K562 (cell line): ENCODE measurements at regions not wholly inside any gene's neighbourhood (a gene's known extent, or its start where the extent isn't known, plus 50 kb on each side); places are given as distances from the start of the nearest gene placed in this dataset.

Source experiments
- ATAC-seq: fragments of 200-7000 bp; cut with Tn5 transposase; 3 replicates; pipeline ENCODE4 v1.9.1; 2020; ENCODE audit warnings: moderate library complexity
- BruUV-seq: library from RNA; stranded (reverse); fragments of 400-500 nt; replicated peaks from 2 replicates; lab custom pipeline; 2021; lab: Mats Ljungman, UMichigan
- CTCF ChIA-PET: fragments of 300-600 bp; formaldehyde crosslinking; extraction: SDS; loops from one replicate; lab custom pipeline; 2021; ENCODE audit warnings: low intra/inter-chr PET ratio; lab: Yijun Ruan, JAX
- POLR2A ChIA-PET: fragments of 300-600, 350-650 bp; sonication (Branson Sonifier 250); formaldehyde crosslinking; extraction: SDS; loops from one replicate; lab custom pipeline; 2021; ENCODE audit warnings: antibody characterized with exemption, inconsistent platforms; lab: Yijun Ruan, JAX
- DNase-seq, 4 experiments: peaks; one replicate each; pipeline versions ENCODE4 v3.0.0 to v3.0.0-alpha.2; 2011 to 2018; ENCODE audit warnings: low spot score in 3 of 4, mixed read lengths in 3 of 4; ENCODE audit errors: extremely low read depth in 1 of 4
- FAIRE-seq: peaks from 2 replicates; lab custom pipeline; 2011; peaks lifted over from hg19 to GRCh38; lab: Jason Lieb, UNC
- H2AFZ ChIP-seq: 2 replicates; pipeline ENCODE4 v1.6.0; 2011; ENCODE audit warnings: low read depth, low read length, control low read depth, inconsistent platforms
- H3K27ac ChIP-seq: fragments of 200-600 bp; 3 replicates; pipeline ENCODE4 v1.8.0; 2011; ENCODE audit warnings: low read depth, mild to moderate bottlenecking, control low read depth, inconsistent platforms, low read length, moderate library complexity, mixed read lengths; ENCODE audit errors: extremely low read depth
- H3K27me3 ChIP-seq, 2 experiments: fragments of 300-600 bp in 1 of 2; 2 replicates in 1 of 2; 3 replicates in 1 of 2; pipeline versions ENCODE4 v1.6.0 to v1.8.0; 2011; ENCODE audit warnings: inconsistent platforms in 2 of 2, low read length in 2 of 2, mild to moderate bottlenecking in 1 of 2, mixed read lengths in 1 of 2, moderate library complexity in 1 of 2; ENCODE audit not compliant: control insufficient read depth in 2 of 2, insufficient read depth in 2 of 2
- H3K36me3 ChIP-seq: fragments of 300-600 bp; 3 replicates; pipeline ENCODE4 v1.8.0; 2011; ENCODE audit warnings: mild to moderate bottlenecking, low read length, inconsistent platforms; ENCODE audit not compliant: control insufficient read depth, insufficient read depth
- H3K4me1 ChIP-seq, 2 experiments: fragments of 200-600 bp in 1 of 2; replicated peaks in 1 of 2; 2 replicates in 1 of 2; 3 replicates in 1 of 2; pipeline versions ENCODE4 v1.5.1 to v1.8.0; 2011; ENCODE audit warnings: inconsistent platforms in 2 of 2, low read length in 2 of 2, mild to moderate bottlenecking in 1 of 2, mixed read lengths in 1 of 2, moderate library complexity in 1 of 2; ENCODE audit not compliant: control insufficient read depth in 2 of 2, insufficient read depth in 2 of 2
- H3K4me2 ChIP-seq: 2 replicates; pipeline ENCODE4 v1.6.1; 2011; ENCODE audit warnings: low read length, control low read depth, inconsistent platforms, mixed read lengths; ENCODE audit not compliant: insufficient read depth
- H3K4me3 ChIP-seq: fragments of 200-600 bp; sonication (generic), shearing (Covaris generic); 2 replicates; pipeline ENCODE4 v1.5.1; 2016; ENCODE audit warnings: control low read depth, inconsistent platforms
- H3K79me2 ChIP-seq: fragments of 200-600 bp; 3 replicates; pipeline ENCODE4 v1.8.0; 2011; ENCODE audit warnings: low read length, inconsistent platforms; ENCODE audit not compliant: control insufficient read depth, insufficient read depth
- H3K9ac ChIP-seq, 2 experiments: 2 replicates each; pipeline versions ENCODE4 v1.6.0 to v1.6.1; 2011; ENCODE audit warnings: low read depth in 2 of 2, low read length in 2 of 2, control low read depth in 1 of 2, inconsistent platforms in 1 of 2, mild to moderate bottlenecking in 1 of 2, mixed read lengths in 1 of 2; ENCODE audit not compliant: insufficient read depth in 1 of 2
- H3K9me1 ChIP-seq: one replicate; pipeline ENCODE4 v1.6.0; 2011; ENCODE audit warnings: inconsistent platforms, mild to moderate bottlenecking, low read length, moderate library complexity; ENCODE audit not compliant: control insufficient read depth, insufficient read depth
- H3K9me3 ChIP-seq: replicated peaks from 2 replicates; pipeline ENCODE4 v1.5.1; 2011; ENCODE audit warnings: low read depth, low read length, inconsistent platforms; ENCODE audit not compliant: control insufficient read depth, insufficient read depth
- H4K20me1 ChIP-seq: replicated peaks from 2 replicates; pipeline ENCODE4 v1.6.1; 2011; ENCODE audit warnings: low read length, inconsistent platforms, mixed read lengths; ENCODE audit not compliant: control insufficient read depth, insufficient read depth
- EWSR1 ChIP-seq: fragments of 450-650 bp; IDR thresholded peaks from 2 replicates; pipeline ENCODE4 v1.6.1; 2018; ENCODE audit warnings: borderline replicate concordance, mild to moderate bottlenecking, low read depth, moderate library complexity; ENCODE audit not compliant: partially characterized antibody
- EZH2 ChIP-seq: IDR thresholded peaks from 2 replicates; pipeline ENCODE4 v1.6.1; 2012; ENCODE audit warnings: low read depth, mild to moderate bottlenecking, inconsistent platforms, low read length, borderline replicate concordance
- LEF1 ChIP-seq: fragments of 450-650 bp; IDR thresholded peaks from 2 replicates; pipeline ENCODE4 v1.6.1; 2016; ENCODE audit warnings: mild to moderate bottlenecking
- NBN ChIP-seq: fragments of 450-650 bp; IDR thresholded peaks from 2 replicates; pipeline ENCODE4 v1.6.1; 2016; ENCODE audit warnings: low read depth, mild to moderate bottlenecking
- PCBP2 ChIP-seq: fragments of 200-400 bp; formaldehyde crosslinking; IDR thresholded peaks from 2 replicates; pipeline ENCODE4 v1.6.1; 2018; ENCODE audit warnings: low read length, low read depth, mild to moderate bottlenecking, moderate library complexity; ENCODE audit not compliant: poor library complexity, severe bottlenecking
- POLR2G ChIP-seq: fragments of 200-400 bp; formaldehyde crosslinking; IDR thresholded peaks from 2 replicates; pipeline ENCODE4 v1.6.1; 2017; ENCODE audit warnings: low read depth, mild to moderate bottlenecking, antibody characterized with exemption, low read length, moderate library complexity
- WGBS: fragments of 100-300 bp; shearing (Covaris generic); methylation state at CpG from one replicate; pipeline ENCODE4 v1.1.6; 2016; ENCODE audit warnings: low coverage, mixed read lengths; ENCODE audit not compliant: insufficient coverage; ENCODE audit errors: missing lambda C conversion rate; 5-methylcytosine and 5-hydroxymethylcytosine counted together
- in situ Hi-C: fragments of 300-500 bp; cut with MboI; formaldehyde crosslinking; loops from 4 replicates; pipeline ENCODE4 v1.15.0; 2018; ENCODE audit warnings: inconsistent platforms, mixed read lengths
- intact Hi-C: fragments of 100-400 bp; cut with micrococcal nuclease; formaldehyde crosslinking; loops from 2 replicates; pipeline ENCODE4 v1.14.2; 2022

GRCh38 chr21:16194788-16195537 is 465.2 kb downstream of the USP25 start:
- H3K4me2 ChIP-seq: no peak overlapping the region
- H3K9ac ChIP-seq: no peak overlapping the region
- in situ Hi-C loops (no loop called here), intact Hi-C loops (no loop called here)
- ChIA-PET CTCF (no interaction called here), POLR2A (no interaction called here)
- no peaks in the 10 kb centered on the region for H3K36me3 ChIP-seq
- H4K20me1 ChIP-seq: no peaks in the 10 kb centered on the region
- no peaks in the 10 kb centered on the region for H3K9me3 ChIP-seq
- WGBS: 0% methylated on average over 9 of the region's 9 CpGs
- no TSS peak for BruUV-seq
- no peak overlapping the region for H3K4me3 ChIP-seq
- no peaks in the 10 kb centered on the region for H3K9me1 ChIP-seq
- ATAC-seq: no peak
- TF ChIP-seq EWSR1 (no peak), POLR2G (no peak), EZH2 (no peak), NBN (no peak), PCBP2 (no peak), LEF1 (no peak)
- TF ChIP-seq, all 486 proteins: peak for 0
- H2AFZ ChIP-seq: no peak overlapping the region
- no peaks in the 10 kb centered on the region for H3K4me1 ChIP-seq
- no peaks in the 10 kb centered on the region for H3K79me2 ChIP-seq
- FAIRE-seq (no peak), DNase-seq (no peak)
- H3K27ac ChIP-seq: no peak overlapping the region
- no peaks in the 10 kb centered on the region for H3K27me3 ChIP-seq
